Dedifferentiated amniotic fluid mesenchymal stem cell (primary cell): ENCODE measurements at regions not wholly inside any gene's neighbourhood (a gene's known extent, or its start where the extent isn't known, plus 50 kb on each side); places are given as distances from the start of the nearest gene placed in this dataset.

Source experiments
- DNase-seq: peaks from one replicate; pipeline ENCODE4 v3.0.0-alpha.2; 2016; ENCODE audit errors: extremely low spot score

DNA sequence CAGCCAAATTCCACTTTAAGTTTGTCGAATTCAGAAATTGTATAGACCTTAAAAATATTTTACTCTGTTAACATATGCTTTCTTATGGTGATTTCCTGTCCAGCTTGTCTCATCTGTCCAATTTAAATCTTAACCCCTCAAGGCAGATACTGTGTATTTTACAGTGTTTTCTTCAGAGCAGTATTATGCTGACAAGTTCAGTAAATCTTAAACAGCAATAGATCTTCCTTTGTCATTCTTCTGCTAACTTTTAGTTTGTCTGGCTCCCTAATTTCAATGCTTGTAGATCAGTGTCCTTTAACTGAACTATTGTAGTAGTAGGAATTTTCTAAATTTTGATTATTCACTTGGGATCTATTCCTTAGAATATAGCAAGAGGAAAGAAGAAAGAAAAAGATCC is 52.8 kb upstream of the MEIS1 start:
- no peak for DNase-seq

DNA sequence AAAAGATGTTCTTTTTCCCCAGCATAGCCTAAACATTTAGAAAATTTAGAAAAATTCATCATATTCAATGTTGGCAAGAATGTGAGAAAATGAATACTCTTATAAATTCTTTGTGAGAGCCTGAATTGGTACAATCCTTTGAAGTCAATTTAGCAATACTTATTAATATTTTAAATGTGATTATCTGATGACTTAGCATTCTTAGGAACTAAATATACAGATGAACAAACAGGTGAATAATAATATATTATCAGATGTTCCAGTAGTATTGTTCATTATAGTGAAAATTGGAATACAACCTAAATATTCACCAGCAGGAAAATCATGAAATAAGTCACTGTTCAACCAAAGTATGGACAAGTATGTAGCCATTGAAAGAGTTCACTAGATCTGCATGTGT is 55.5 kb upstream of the MEIS1 start:
- no peak for DNase-seq

DNA sequence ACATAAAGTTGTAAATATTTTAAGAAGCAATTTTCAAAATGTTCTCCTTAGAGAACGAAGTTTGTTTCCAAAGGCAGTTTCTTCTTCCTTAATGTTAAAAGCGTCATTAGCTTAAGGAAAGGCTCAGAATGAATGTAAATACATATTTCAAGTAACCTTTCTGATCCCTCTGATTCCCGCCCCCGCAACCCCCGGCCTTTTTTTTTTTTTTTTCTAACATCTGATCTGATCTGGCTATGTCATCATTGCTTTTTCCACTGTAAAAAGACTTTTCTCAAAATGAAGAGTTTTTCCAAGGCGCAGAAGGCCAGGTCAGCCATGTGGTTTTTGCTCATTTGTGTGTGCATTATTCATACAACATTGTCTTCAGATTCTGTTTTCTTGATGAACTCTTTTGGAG is 57.1 kb upstream of the MEIS1 start:
- DNase-seq, result no peak

DNA sequence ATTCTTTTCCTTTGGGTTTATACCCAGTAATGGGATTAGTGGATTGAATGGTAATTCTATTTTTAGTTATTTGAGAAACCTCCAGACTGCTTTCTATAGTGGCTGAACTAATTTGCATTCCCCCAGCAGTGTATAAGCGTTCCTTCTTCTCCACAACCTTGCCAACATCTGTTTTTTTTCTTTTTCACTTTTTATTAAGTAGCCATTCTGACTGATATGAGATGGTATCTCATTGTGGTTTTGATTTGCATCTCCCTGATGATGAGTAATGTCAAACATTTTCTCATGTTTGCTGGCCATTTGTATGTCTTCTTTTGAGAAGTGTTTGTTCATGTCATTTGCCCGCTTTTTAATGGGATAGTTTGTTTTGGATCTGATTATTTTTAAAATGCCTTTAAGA is 64.1 kb upstream of the MEIS1 start:
- no peak for DNase-seq

DNA sequence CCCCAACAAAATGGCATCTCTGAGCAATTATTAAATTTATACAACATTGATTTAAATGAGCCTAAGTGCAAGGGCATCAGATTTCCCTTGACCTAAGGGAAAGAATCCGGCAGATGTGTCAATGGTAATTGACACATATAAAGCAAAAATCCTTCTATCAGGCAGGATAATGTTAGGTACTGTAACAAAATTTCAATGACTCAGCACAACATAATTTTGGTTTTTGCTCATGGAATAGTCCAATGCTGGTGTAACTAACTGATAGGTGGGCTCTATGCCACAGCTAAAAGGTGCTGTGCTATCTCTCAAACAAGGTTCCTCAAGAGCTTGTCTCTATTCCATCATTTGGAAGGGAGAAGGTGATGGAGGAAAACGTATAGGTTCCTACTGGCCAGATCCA is 68.3 kb upstream of the MEIS1 start:
- no peak for DNase-seq

DNA sequence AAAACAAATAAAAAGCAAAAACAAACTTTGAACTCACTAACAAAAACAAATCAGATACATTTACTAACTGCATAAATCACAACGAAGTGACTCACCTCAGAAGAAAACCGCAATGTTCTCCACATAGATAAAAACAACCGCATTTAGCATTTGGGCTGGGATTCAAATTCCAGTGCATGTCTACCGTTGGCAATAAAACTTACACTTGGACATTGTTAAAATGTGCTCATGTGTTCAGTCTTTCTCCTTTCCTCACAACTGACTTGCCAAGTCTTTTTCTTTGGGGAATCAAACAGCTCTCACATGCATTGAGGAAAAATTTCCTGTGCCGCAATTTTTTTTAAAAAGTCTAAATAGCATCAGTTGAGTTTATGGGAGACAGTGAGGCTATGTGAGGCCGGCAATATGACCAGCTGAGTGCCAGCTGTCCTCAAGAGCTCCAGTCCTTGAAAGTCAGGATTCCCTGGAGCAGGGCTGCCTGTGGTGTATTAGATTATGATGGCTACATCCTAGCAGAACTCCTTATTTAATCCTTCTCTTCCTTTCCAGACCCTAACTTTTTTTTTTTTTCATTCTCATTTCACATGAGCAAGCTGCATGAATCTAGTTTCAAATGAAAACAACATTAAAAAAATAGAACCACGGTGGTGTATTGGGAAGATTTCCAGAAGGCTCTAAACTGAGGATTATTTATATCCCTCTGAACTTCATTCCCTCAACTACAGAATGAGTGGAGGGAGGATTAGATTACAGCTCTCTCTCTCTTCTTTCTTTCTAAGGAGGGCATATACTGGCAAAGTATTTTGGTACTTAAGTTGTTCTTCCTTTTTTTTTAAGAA is 70.2 kb upstream of the MEIS1 start:
- peak; percentile 41 for DNase-seq

DNA sequence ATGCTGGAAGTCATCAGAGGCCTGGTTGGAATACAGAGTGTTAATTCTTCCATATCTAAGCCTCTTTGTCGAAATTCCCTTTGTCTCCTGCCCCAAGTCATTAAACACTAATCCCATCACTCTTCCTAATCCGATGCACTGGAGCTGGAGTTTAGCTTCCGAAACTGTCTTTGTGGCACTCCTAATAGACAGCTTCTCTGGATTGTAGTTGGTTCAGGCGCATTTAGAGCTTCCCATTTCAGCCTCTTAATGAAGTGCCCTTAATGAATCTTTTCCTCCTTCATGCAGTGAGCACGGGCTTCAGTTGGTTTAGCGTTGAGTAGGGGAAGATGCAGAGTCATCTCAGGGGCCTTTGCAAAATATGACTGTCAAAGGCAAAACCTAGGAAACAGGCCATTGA is 72.2 kb upstream of the MEIS1 start:
- DNase-seq, result no peak

DNA sequence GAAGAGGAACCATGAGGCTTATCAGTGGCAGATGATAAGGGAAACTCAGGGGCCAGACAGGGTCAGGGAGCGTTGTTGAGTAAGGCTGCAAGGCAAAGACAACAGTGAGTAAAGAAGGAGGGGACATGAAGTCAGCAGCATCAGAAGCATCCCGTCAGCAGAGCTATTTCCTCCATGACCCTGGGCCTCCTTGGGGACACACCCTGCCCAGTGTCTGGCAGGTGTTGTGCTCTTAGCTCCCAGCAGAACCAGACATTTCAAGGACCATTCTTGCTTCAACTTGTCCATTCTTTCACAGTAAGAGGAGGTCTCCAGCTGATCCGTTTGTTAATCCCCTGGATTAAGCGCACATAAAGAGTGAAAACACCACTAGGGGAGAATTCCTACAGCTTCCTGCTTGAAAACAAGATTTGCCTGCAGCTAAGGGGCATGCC is 88.7 kb upstream of the MEIS1 start:
- DNase-seq, result no peak

DNA sequence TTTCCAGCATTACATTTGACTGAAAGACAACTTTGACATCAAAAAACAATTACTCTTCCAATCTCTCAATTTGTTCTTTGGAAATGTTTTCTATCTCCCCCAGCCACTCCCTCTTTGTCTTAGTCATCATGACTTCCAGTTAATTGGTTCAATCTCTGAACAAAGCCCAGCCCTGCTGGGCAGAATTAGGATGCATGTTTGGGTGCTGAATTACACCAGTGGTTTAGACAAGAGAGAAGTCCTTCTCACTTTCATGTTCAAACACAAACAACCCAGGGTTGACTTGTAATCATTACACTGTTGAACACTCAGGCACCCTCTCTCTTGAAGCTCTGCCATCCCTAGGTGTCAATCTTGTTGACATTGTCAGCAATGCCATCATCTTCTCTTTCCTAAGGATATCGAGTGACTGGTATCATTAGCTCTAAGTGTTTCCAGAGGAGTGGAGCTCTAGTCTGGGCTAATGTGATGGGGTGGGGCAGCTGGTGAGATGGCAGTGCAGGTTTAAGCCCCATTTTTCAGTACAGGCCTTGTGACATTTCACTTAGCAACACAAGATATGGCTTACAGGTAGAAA is 90.8 kb upstream of the MEIS1 start:
- no peak for DNase-seq

DNA sequence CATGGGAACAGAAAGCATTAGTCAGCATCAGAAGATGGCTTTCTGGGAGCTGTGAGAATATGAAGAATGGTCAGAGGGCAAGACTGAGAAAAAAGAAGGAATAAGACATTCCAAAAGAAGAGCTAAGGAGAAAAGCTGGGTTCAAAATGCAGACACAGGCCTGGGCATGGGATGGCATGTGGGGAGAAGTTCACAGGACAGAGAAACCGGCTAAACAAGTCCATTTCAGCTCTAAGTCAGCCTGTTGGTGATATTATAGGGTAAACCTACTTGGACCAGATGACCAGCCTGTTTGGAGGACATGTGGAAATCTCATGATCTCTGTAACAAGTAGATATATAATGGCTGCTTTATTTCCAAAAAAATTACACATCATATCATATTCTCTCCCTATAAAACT is 91.7 kb upstream of the MEIS1 start:
- DNase-seq, result no peak

DNA sequence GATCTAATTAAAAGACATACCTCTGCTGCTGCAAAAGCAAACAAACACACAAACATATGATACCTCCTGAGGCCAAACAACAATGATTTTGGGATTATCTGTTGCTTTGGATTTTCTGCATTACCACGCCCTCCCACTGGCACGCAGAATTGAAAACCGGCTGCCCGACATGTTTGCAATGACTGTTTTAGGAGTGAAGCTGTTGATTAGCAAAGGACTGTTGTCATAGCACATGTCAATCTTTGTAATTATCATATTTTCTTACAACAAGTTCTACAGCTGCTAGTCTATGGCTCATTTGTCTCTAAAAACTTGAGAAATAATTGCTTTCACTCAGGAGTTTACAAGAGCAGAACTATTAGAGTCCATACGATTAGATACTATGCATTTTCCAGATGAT is 94.4 kb upstream of the MEIS1 start:
- no peak for DNase-seq

DNA sequence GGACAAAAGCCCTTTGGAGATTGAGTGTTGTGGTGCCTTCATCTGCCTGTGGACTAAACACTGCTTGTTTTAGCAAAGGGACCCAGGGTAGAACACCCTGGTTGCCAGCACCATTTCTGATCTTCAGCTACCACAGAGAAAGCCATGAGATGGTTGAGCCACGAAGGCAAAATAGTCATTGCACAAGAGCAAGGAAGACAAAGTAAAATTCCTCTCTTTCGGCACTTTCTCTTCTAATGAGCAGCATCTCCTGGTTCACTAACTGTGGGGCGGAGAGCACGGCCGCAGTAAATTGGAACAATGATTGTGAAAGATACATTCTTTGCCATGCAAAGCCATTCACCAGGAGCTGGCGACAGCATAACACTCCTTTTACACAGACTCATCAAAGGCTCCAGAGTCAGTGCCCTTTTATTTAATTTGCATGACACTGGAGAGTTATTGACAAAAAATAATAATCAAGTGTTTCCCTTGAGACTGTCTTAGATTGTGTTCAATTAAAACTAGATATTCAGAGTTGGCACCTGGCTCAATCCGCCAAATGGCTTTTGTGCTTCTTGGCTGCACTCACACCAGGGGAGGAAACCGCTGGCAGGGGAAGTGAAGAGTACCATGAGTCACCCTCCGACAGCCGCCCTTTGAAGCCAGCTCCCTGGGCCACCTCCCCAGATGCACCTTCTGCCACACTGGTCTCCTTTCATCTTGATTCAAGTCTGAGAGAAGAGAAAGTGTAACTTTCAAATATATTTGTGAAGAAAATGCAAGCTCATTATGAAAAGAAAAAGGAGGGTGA is 100.5 kb upstream of the MEIS1 start:
- DNase-seq, result no peak

DNA sequence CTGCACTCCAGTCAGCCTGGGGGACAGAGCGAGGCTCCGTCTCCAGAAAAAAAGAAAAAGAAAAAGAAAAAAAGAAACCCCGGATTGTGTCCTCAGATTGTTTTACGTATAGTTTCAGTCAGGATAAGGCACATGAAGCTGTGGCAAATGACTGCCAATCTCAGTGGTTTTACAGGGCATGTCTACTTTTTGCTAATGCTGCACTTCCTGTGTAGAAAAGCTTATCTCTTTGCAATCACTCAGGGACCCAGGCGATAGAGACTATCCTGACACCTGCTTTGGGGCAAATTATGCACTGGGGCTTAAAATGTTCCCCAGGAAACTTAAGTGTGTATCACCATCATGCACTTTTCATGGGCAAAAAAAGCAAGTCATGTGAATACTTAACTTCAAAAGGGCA is 103.7 kb upstream of the MEIS1 start:
- no peak for DNase-seq

DNA sequence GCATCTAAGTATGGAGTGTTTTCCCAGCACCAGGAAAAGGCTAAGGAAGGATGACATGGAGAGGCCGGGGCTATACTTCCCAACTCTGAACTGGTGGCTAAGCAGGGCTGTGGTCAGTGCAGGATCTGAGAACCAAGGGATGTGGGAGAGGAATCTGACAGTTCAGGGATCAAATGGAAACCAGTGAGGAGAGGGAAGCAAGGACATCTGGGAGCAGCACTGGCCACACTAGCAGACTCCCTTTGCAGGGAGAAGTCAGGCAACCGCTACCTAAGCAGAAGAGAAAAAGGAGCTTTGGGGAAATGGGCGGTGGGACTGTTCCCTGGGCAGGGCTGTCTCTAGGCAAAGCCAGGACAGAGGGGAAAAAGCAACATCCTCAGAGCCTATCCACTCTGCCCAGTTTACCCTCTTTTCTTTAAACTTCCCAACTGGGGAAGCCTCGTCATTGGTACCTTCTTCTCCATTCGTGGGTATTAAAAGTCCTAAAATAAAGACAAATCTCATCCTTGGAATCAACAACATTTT is 105.8 kb upstream of the MEIS1 start:
- no peak for DNase-seq

DNA sequence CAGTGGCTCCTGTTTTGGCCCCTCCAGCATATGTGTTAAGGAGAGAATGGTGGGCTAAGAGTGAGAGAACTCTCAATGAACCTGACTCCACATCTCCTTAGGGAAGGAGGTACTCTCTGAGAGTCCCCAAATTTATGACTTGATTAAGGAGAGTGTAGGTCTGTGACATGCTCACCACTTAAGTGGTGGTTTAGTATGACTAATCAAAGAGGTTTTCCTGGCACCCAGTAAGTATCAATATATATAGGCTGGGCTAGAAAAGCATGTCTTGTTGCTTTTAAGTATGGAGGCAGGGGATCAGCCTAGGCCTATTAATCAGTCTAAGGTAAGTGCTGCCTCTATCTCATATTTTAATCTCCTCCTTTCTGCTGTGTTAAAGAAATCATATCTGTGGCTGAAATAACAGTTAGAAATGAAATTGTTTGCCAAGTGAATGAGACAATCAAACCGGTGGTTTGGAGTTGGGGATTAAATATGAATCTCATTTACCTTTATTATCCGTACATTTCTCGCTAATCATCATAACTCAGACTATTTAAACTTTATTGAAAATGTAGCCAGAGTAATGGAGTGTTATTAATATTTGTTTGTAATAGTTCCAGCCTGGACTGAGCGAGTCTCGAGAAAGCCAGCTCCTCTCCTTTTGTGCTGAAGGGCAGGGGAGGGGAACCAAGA is 107.7 kb upstream of the MEIS1 start:
- DNase-seq, result no peak

DNA sequence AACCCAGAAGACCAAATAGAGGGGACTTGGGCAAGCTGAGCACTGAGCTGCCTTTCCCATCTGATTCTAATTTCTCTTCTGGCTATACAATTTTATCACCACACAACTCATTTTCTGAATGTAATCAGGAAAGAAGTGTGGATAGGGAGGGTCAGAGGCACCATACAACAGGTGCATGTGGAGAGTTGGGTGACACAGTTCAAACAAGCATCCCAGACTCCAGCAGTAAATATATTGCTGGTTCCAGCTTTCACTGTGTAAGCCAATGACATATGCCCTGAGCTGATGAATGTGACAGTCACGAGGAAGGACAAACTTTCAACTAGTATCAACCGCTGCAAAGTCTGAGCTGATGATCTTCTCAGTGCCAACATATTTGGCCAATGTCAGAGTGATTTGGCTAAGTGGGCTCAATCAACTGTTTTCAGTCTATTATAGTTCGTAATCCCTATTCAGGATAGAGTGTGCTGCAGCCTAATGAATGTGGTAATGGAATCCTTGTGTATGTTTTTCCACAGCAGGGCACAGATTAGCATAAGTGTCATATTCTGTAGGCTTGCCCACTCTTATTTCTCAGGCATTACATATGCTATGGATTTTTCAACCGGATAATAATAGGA is 109.9 kb upstream of the MEIS1 start:
- no peak for DNase-seq

DNA sequence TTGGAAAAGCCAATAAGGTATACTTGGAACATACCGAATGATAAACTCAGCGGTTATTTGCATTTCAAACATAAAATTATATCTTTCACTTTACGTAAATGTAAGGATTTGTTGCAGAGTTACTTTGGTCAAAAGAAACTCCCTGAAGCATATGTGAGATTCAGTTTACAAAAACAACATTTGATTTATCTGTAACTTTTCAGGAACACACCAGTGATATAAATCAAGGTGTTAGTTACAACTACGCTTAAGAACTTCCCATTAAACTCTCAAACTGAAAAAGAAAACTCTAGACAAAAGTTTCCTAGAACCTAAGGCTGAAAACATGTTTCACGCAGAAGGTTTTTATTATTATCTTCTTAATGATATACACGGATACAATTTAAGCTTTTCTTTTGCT is 110.6 kb upstream of the MEIS1 start:
- DNase-seq, result no peak

DNA sequence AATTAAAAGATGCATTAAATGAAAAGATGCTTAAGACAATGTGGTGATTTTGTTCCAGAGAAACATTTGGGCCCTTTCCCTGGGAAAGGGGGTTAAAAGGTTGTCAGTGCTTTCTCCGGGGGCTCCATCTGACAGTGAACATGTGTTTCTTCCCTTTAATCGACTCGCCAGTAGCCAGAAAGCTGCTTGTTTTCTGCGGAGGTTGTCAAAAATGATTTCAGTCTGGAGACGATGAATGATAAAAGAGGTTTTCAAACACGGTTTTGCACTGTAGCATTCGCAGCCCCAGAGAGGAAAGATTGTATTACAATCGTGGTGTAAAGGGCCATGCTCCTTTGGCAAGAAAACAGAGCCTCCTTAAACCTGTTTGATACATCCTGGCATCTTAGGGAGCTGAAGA is 111.5 kb upstream of the MEIS1 start:
- DNase-seq, result no peak

DNA sequence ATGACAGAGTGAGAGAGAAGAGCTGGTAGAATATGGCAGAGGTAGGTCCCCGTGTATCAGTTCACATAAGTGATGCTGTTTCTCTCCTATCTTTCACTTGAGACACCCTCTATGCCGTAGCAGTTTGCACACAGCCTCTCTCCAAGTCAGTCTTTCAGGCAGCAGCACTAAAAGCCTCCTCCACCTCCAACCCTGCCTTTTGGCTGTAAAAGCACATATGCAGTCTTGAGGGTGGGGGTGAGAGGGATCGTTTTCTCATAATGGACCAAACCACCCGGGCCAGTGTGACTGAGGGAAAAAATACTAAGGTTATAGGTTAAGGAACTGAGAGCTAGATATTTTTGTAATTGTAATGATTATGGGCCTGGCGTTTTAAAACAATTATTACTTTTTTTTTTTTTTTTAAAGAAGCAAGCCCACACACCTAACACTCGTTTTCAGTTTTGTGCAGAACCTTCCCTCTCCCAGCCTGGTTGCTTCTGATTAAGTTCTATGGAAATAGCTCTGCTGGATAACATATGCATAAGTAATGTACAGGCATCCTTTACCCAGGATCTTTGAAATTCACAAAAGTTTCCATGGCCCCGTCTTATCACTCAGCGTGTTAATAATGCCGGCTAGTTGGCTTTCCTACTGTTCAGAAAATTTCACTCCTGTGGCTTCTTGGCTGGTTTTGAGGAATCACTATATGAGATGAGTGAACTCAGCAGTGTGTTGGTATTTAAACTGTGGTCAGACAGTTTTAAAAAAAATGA is 112.2 kb upstream of the MEIS1 start:
- DNase-seq, result no peak

DNA sequence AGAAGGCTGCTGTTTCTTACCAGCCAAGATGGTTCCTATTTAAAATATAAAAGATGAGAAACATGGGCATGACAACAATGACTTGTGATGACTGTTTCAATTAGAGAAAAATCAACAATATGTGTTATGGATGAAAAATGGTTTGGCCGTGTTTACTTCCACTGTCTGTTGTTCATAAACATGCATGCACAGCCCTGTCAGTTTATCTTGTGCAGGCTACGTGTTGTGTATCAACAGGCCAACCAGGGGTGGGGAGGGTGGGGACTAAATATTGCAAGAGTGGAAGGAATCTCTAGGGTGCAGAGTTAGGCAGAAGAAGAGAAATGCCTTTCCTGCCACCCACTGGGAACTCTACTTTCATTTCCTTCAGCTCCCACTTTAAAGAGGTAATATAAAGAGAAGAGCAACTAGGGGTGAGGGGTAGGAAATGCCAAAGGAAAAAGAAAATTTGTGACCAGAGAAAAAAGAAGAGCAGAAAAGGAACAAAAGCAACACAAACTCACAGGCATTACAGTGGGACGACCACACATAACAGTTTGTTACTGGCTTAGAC is 116.8 kb upstream of the MEIS1 start:
- DNase-seq, result no peak
